Fibroblast of lung (primary cell): ENCODE measurements at regions not wholly inside any gene's neighbourhood (a gene's known extent, or its start where the extent isn't known, plus 50 kb on each side); places are given as distances from the start of the nearest gene placed in this dataset.

Experiments
- EZH2 ChIP-seq: IDR thresholded peaks from 2 replicates; pipeline ENCODE4 v1.5.1; 2012; ENCODE audit warnings: low read length, control low read depth, mild to moderate bottlenecking; ENCODE audit errors: missing control alignments
- TF ChIP-seq, protein P1 (sequence below), 2 donors: IDR thresholded peaks in 1 of 2; conservative IDR thresholded peaks in 1 of 2; 1 replicate in 1 of 2; 2 replicates in 1 of 2; pipeline ENCODE4 v1.5.1; 2011 to 2012; ENCODE audit warnings: low read length in 2 of 2, control low read depth in 1 of 2, inconsistent platforms in 1 of 2, low read depth in 1 of 2, mild to moderate bottlenecking in 1 of 2

DNA sequence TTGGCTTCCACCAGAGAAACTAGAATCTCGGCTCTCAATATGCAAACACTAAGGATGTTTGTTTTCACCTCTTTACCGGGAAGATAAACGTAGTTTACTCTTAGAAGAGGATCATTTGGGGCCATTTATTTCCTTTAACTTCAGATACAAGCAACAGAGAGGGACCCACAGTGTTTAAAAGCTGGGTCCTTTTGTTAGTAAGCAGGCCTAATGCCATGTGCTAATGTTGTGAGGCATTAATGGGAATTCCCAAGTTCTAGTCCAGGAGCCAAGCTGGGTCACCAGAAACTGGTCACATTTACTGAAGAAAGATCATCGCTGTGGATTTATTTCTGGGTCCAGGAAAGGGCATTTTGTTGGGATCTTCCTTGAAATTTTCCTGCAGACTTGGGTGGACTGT, 78.1 kb upstream of the ADAMTS9 start:
- TF ChIP-seq, protein P1, sequence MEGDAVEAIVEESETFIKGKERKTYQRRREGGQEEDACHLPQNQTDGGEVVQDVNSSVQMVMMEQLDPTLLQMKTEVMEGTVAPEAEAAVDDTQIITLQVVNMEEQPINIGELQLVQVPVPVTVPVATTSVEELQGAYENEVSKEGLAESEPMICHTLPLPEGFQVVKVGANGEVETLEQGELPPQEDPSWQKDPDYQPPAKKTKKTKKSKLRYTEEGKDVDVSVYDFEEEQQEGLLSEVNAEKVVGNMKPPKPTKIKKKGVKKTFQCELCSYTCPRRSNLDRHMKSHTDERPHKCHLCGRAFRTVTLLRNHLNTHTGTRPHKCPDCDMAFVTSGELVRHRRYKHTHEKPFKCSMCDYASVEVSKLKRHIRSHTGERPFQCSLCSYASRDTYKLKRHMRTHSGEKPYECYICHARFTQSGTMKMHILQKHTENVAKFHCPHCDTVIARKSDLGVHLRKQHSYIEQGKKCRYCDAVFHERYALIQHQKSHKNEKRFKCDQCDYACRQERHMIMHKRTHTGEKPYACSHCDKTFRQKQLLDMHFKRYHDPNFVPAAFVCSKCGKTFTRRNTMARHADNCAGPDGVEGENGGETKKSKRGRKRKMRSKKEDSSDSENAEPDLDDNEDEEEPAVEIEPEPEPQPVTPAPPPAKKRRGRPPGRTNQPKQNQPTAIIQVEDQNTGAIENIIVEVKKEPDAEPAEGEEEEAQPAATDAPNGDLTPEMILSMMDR (conservative IDR thresholded peaks at IDR 0.05 in 1 of 2, IDR thresholded peaks at IDR 0.05 in 1 of 2; ENCODE audit: low read depth in 1 of 2, low read length in 2 of 2), result no peak
- TF ChIP-seq EZH2, result no peak
